H9 (cell line): ENCODE measurements at regions not wholly inside any gene's neighbourhood (a gene's known extent, or its start where the extent isn't known, plus 50 kb on each side); places are given as distances from the start of the nearest gene placed in this dataset.

Source experiments
- DNase-seq: peaks from one replicate; pipeline ENCODE4 v3.0.0-alpha.2; 2017
- H2AFZ ChIP-seq: one replicate; pipeline ENCODE4 v1.6.1; 2013; ENCODE audit warnings: mild to moderate bottlenecking, low read length, control low read depth, moderate library complexity
- H2AK5ac ChIP-seq: 2 replicates; pipeline ENCODE4 v1.6.1; 2013; ENCODE audit warnings: low read length, control low read depth, mixed read lengths; ENCODE audit not compliant: insufficient read length
- H2BK120ac ChIP-seq: one replicate; pipeline ENCODE4 v1.6.1; 2013; ENCODE audit warnings: low read depth, mild to moderate bottlenecking, low read length, control low read depth, inconsistent platforms; ENCODE audit not compliant: poor library complexity, severe bottlenecking
- H2BK12ac ChIP-seq: 2 replicates; pipeline ENCODE4 v1.6.1; 2013; ENCODE audit warnings: low read length, control low read depth, mixed read lengths, low read depth; ENCODE audit not compliant: insufficient read length
- H2BK15ac ChIP-seq: 2 replicates; pipeline ENCODE4 v1.6.1; 2013; ENCODE audit warnings: low read depth, low read length, control low read depth
- H2BK20ac ChIP-seq: one replicate; pipeline ENCODE4 v1.6.1; 2013; ENCODE audit warnings: low read depth, mild to moderate bottlenecking, low read length, control low read depth, inconsistent platforms; ENCODE audit not compliant: poor library complexity, severe bottlenecking
- H2BK5ac ChIP-seq: 2 replicates; pipeline ENCODE4 v1.6.1; 2013; ENCODE audit warnings: low read length, control low read depth, mixed read lengths; ENCODE audit not compliant: insufficient read length
- H3K14ac ChIP-seq: 2 replicates; pipeline ENCODE4 v1.6.1; 2013; ENCODE audit warnings: low read length, control low read depth; ENCODE audit not compliant: insufficient read depth
- H3K18ac ChIP-seq: 2 replicates; pipeline ENCODE4 v1.6.1; 2013; ENCODE audit warnings: low read depth, mild to moderate bottlenecking, mixed read lengths, low read length, control low read depth; ENCODE audit not compliant: insufficient read length
- H3K23ac ChIP-seq: 2 replicates; pipeline ENCODE4 v1.6.1; 2013; ENCODE audit warnings: low read length, control low read depth, mixed read lengths, low read depth; ENCODE audit not compliant: insufficient read length
- H3K23me2 ChIP-seq: 2 replicates; pipeline ENCODE4 v1.6.1; 2013; ENCODE audit warnings: low read depth, mild to moderate bottlenecking, mixed read lengths, low read length, control low read depth; ENCODE audit not compliant: insufficient read length, poor library complexity, severe bottlenecking
- H3K27ac ChIP-seq: 2 replicates; pipeline ENCODE4 v1.5.1; 2013; ENCODE audit warnings: low read length, control low read depth, mixed read lengths, low read depth; ENCODE audit not compliant: insufficient read length
- H3K27me3 ChIP-seq: 2 replicates; pipeline ENCODE4 v1.6.1; 2013; ENCODE audit warnings: low read length, control low read depth, inconsistent platforms; ENCODE audit not compliant: insufficient read depth
- H3K4ac ChIP-seq: 2 replicates; pipeline ENCODE4 v1.6.1; 2013; ENCODE audit warnings: low read depth, mild to moderate bottlenecking, control low read depth, inconsistent platforms, low read length, moderate library complexity
- H3K4me1 ChIP-seq: 2 replicates; pipeline ENCODE4 v1.6.1; 2013; ENCODE audit warnings: low read length, control low read depth, inconsistent platforms; ENCODE audit not compliant: insufficient read depth
- H3K4me2 ChIP-seq: 2 replicates; pipeline ENCODE4 v1.6.1; 2013; ENCODE audit warnings: low read length, control low read depth, mixed read lengths; ENCODE audit not compliant: insufficient read length, insufficient read depth
- H3K56ac ChIP-seq: 2 replicates; pipeline ENCODE4 v1.6.1; 2013; ENCODE audit warnings: low read depth, mild to moderate bottlenecking, mixed read lengths, low read length, control low read depth; ENCODE audit not compliant: insufficient read length
- H3K79me1 ChIP-seq: 2 replicates; pipeline ENCODE4 v1.6.1; 2013; ENCODE audit warnings: low read depth, mild to moderate bottlenecking, moderate library complexity, low read length, control low read depth, inconsistent platforms; ENCODE audit not compliant: insufficient read depth, poor library complexity, severe bottlenecking
- H3K79me2 ChIP-seq: 2 replicates; pipeline ENCODE4 v1.6.1; 2013; ENCODE audit warnings: low read length, control low read depth, inconsistent platforms; ENCODE audit not compliant: insufficient read depth
- H3K9ac ChIP-seq: 2 replicates; pipeline ENCODE4 v1.6.1; 2013; ENCODE audit warnings: low read length, control low read depth, mixed read lengths; ENCODE audit not compliant: insufficient read length; ENCODE audit errors: extremely low read depth
- H3K9me3 ChIP-seq: one replicate; pipeline ENCODE4 v1.6.1; 2013; ENCODE audit warnings: low read depth, low read length, inconsistent platforms; ENCODE audit not compliant: control insufficient read depth
- H3T11ph ChIP-seq: one replicate; pipeline ENCODE4 v1.6.1; 2013; ENCODE audit warnings: mild to moderate bottlenecking, low read length, control low read depth, inconsistent platforms
- H4K20me1 ChIP-seq: one replicate; pipeline ENCODE4 v1.6.1; 2013; ENCODE audit not compliant: control insufficient read depth, insufficient read length, insufficient read depth
- H4K5ac ChIP-seq: 2 replicates; pipeline ENCODE4 v1.6.1; 2013; ENCODE audit warnings: low read depth, mild to moderate bottlenecking, mixed read lengths, low read length, control low read depth; ENCODE audit not compliant: insufficient read length
- H4K8ac ChIP-seq: replicated peaks from 2 replicates; pipeline ENCODE4 v1.6.1; 2013; ENCODE audit warnings: low read length, control low read depth, mixed read lengths, low read depth; ENCODE audit not compliant: insufficient read length
- H4K91ac ChIP-seq: 2 replicates; pipeline ENCODE4 v1.6.1; 2013; ENCODE audit warnings: low read depth, mild to moderate bottlenecking, moderate library complexity, mixed read lengths, low read length, control low read depth; ENCODE audit not compliant: insufficient read length
- H3K27ac Mint-ChIP-seq, 3 experiments: 2 replicates in 2 of 3; 3 replicates in 1 of 3; pipeline ENCODE4 v1.8.0; 2020 to 2021; ENCODE audit warnings: mixed read lengths in 3 of 3, mild to moderate bottlenecking in 1 of 3, moderate library complexity in 1 of 3
- H3K27me3 Mint-ChIP-seq: 2 replicates; pipeline ENCODE4 v1.8.0; 2021; ENCODE audit warnings: low read depth, mild to moderate bottlenecking, moderate library complexity, mixed read lengths
- H3K36me3 Mint-ChIP-seq, 3 experiments: 2 replicates in 2 of 3; 3 replicates in 1 of 3; pipeline ENCODE4 v1.8.0; 2020 to 2021; ENCODE audit warnings: low read depth in 3 of 3, mixed read lengths in 3 of 3; ENCODE audit not compliant: insufficient read depth in 1 of 3
- H3K4me1 Mint-ChIP-seq, 2 experiments: 2 replicates each; pipeline ENCODE4 v1.8.0; 2020; ENCODE audit warnings: mixed read lengths in 2 of 2
- H3K4me3 Mint-ChIP-seq, 2 experiments: 2 replicates in 1 of 2; 3 replicates in 1 of 2; pipeline ENCODE4 v1.8.0; 2020 to 2021; ENCODE audit warnings: mild to moderate bottlenecking in 2 of 2, mixed read lengths in 2 of 2, moderate library complexity in 1 of 2
- H3K9me3 Mint-ChIP-seq, 2 experiments: 2 replicates in 1 of 2; 3 replicates in 1 of 2; pipeline ENCODE4 v1.8.0; 2020; ENCODE audit warnings: mild to moderate bottlenecking in 2 of 2, mixed read lengths in 2 of 2, moderate library complexity in 1 of 2
- CTCF ChIP-seq: fragments of 200-600 bp; sonication (generic); conservative IDR thresholded peaks from 3 replicates; pipeline ENCODE4 v1.8.0; 2021; ENCODE audit warnings: antibody characterized with exemption, mild to moderate bottlenecking
- WGBS: extraction: QIAGEN DNeasy Blood & Tissue Kit; methylation state at CpG from one replicate; pipeline ENCODE4 v1.1.7; 2013; ENCODE audit warnings: missing lambda C conversion rate, low lambda C conversion rate, mixed read lengths; ENCODE audit not compliant: insufficient read length; ENCODE audit errors: extremely low coverage; 5-methylcytosine and 5-hydroxymethylcytosine counted together

DNA sequence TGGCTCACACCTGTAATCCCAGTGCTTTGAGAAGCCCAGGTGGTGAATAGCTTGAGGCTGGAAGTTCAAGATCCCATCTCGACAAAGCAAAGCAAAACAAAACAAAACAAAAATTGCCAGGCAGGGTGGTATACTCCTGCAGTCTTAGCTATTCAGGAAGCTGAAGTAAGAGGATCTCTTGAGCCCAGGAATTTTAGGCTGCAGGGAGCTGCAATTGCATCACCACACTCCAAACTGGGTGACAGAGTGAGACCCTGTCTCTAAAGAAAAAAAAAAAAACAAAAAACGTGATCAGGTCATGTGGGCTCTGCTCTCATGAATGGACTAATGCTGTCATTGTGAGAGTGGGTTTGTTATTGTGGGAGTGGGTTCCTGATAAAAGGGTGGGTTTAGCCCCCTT lies 409.1 kb downstream of the NPIPA7 start:
- H3K4me1 ChIP-seq, result peaks cover 2% of the 10 kb centered on the region; the same call in 1 of the 2 replicates
- H2BK5ac ChIP-seq, result no peak overlapping the region
- no peaks in the 10 kb centered on the region for H3K9me3 ChIP-seq
- H3K79me1 ChIP-seq, result no peaks in the 10 kb centered on the region
- H2BK120ac ChIP-seq, result no peak overlapping the region
- H3K27ac ChIP-seq, result no peak overlapping the region
- H3K23me2 ChIP-seq, result no peaks in the 10 kb centered on the region
- peaks cover 3 to 12% (median 6%) of the 10 kb centered on the region in 3 experiments; a peak in 6 of 7 replicates for H3K36me3 Mint-ChIP-seq
- no CpG with 5 or more reads among the region's 2 CpGs for WGBS
- H3K18ac ChIP-seq, result no peak overlapping the region
- H3K27me3 ChIP-seq, result no peaks in the 10 kb centered on the region
- H3K4me1 Mint-ChIP-seq, result peaks cover 13 to 53% of the 10 kb centered on the region in 2 experiments
- H3K23ac ChIP-seq, result no peak overlapping the region
- no peaks in the 10 kb centered on the region for H4K20me1 ChIP-seq
- no peak overlapping the region for H4K91ac ChIP-seq
- H2BK12ac ChIP-seq, result no peak overlapping the region
- DNase-seq, result no peak
- H2BK15ac ChIP-seq, result no peak overlapping the region
- H3K9ac ChIP-seq, result no peak overlapping the region
- peak overlapping the region; percentile 71 for H2AFZ ChIP-seq
- no peak overlapping the region for H2BK20ac ChIP-seq
- no peak overlapping the region for H4K5ac ChIP-seq
- H3K79me2 ChIP-seq, result no peaks in the 10 kb centered on the region
- TF ChIP-seq CTCF, result no peak
- H3K14ac ChIP-seq, result no peak overlapping the region
- no peaks in the 10 kb centered on the region for H3K27me3 Mint-ChIP-seq
- H4K8ac ChIP-seq, result no peak overlapping the region
- no peak overlapping the region for H2AK5ac ChIP-seq
- H3K27ac Mint-ChIP-seq, result peak overlapping the region in 2 of 3 experiments; percentile 61 to 87; a peak in 4 of 7 replicates
- H3K4me2 ChIP-seq, result no peak overlapping the region
- no peak overlapping the region for H3K4me3 Mint-ChIP-seq
- no peak overlapping the region for H3K4ac ChIP-seq
- H3T11ph ChIP-seq, result no peak overlapping the region
- H3K9me3 Mint-ChIP-seq, result peaks cover 14 to 23% of the 10 kb centered on the region in 2 experiments
- H3K56ac ChIP-seq, result no peak overlapping the region
